ENCODE measurements at regions not wholly inside any gene's neighbourhood (a gene's known extent, or its start where the extent isn't known, plus 50 kb on each side); places are given as distances from the start of the nearest gene placed in this dataset.
A peak's percentile ranks its signal among the peaks of the same experiment; 100 is the strongest.

- no peak for DNase-seq
Measured at GRCh38 chr9:26026423-26027100, 348.3 kb upstream of the TUSC1 start.

DNA sequence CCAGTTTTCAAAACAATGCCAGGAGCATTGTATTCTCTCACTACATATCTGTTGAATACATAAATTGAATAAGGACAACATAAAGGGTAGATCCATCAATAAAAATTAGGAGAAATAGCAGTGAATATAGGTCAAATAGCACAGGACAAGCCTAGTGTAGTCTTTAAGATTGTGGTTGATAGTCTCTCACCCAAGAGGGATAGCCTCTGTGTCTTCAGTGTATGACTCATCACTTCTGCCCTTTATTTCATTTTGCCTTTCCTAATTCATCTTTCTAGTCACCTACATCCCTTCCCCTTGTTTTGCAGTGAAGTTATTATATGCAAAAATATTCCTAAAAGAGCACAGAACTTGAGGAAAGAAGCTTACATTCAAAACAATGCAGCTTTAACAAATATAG, 335.0 kb upstream of the TUSC1 start:
- no peak for DNase-seq

GRCh38 chr9:26012797-26013196, 334.6 kb upstream of the TUSC1 start:
- no peak for DNase-seq

DNA sequence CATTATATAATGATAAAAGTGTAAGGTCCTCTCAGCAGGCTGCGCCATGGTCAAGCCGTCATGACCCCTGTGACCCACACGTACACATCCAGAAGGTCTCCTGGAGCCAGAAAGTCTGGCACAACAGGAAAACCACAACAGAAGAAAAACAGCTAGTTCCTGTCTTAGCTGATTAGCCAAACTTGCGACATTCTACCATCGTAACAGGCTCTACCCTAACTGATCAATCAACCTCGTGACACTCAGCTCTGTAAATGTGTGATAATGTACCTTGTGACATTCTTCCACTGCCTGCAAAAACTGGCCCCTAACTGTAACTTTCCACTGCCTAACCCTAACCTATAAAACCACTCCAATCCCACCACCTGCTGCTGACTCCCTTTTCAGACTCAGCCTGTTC, 316.4 kb upstream of the TUSC1 start:
- DNase-seq: no peak

DNA sequence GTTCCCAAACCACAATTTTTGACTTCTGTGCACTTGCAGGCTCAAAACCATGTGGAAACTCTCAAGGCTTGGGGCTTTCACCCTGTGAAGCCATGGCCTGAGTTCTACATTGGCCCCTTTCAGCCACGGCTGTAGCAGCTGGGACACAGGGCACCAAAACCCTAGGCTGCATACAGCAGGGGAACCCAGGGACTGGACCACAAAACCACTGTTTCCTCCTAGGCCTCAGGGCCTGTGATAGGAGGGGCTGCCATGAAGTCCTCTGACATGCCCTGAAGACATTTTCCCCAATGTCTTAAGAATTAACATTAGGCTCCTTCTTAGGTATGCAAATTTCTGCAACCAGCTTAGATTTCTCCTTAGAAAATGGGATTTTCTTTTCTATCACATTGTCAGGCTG, 312.1 kb upstream of the TUSC1 start:
- no peak for DNase-seq

GRCh38 chr9:25975667-25976066, 297.4 kb upstream of the TUSC1 start:
- DNase-seq: no peak

- no peak for DNase-seq
Measured at GRCh38 chr9:25964239-25964638, 286.0 kb upstream of the TUSC1 start.

DNA sequence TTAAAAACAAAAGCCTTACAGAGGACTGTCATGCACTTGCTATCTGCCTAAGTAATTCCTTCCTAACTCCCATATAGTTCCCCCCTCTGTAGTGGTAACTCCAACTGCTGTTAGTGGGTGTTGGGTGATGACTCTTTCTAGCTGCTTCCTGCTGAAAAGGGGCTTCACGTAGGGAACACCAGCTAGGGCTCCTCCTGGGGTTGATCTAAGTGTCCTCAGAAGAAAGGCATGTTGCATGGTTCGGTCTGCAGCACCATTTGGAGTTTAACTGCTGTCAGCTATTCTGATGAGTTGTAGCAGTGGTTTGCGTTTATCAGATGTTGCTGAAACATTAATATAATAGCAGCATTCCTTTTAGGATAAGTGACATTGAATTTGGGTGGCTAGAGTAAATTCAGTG, 281.9 kb upstream of the TUSC1 start:
- no peak for DNase-seq

DNA sequence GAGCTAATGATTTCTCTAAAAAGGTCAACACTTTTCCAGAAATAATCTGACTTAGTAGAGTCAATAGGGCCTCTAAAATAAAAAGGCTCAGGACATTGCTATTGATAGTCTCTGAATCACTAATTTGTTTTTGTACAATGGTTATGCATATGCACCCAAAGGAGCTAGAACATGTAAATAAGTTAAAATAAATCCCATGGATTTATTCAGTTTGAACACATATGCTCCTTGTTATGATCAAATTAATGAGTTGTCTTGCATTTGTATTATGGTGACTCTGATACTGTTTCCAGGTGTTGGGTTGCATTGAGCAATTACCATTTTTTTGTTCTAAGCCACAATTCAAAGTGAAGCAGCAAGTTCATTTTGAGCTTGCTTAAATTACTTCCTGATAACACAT, 276.0 kb upstream of the TUSC1 start:
- DNase-seq: no peak

GRCh38 chr9:25948182-25948581, 269.9 kb upstream of the TUSC1 start:
- no peak for DNase-seq

DNA sequence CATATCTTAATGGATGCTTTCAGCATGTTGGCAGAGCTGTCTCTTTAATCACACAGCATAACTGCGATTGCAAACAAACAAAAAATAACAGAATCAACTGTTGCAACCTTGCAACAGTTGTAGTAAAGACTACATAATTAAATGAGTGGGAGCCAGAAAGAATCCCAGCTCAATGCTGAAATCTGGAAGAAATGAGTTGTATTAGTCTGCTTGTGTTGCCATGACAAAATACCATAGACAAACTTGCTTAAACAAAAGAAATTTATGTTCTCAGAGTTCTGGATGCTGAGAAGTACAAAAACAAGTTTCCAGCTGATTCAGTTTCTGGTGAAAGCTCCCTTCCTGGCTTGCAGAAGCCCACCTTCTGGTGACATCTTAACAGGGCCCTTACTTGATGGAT, 260.9 kb upstream of the TUSC1 start:
- DNase-seq: no peak

DNA sequence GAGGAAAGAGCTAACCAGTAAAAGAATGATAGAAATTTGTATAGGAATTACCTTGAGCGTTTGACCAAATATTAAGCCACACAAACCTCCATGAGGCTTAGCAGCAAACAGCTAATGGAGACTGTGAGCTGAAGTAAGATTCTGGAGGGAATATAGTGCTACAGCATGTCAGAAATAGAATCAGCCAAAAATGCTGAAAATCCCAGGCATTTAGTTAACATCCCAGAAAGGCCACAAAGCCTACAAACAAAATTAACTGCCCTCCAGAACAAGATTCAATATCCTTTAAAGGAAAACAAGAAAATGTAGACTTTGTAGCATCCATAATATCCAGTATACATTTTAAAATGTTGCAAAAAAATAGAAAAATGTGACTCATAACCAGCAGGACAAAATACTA, 257.8 kb upstream of the TUSC1 start:
- no peak for DNase-seq

GRCh38 chr9:25935188-25935587, 256.9 kb upstream of the TUSC1 start:
- DNase-seq: no peak

- DNase-seq: no peak
Measured at GRCh38 chr9:25918761-25919160, 240.5 kb upstream of the TUSC1 start.

GRCh38 chr9:25917731-25918362, 239.6 kb upstream of the TUSC1 start:
- no peak for DNase-seq

DNA sequence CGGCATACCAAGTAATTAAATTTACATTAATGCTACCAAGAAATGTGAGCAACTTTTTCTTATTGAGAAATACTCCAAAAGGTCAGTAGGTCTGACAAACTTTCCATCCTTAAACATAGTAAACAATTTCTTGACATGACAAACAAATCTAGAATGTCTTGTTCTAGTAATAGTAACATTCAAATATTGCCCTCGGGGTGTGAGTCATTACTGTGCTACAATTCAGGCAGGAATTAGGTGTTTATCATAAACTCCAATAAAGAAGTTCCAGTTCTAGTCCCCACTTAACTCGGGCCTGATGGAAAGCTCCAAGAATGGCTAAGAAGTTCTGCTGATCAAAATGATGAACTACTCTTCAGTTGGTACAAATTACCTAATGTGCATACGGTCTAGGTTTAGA, 235.6 kb upstream of the TUSC1 start:
- no peak for DNase-seq

DNA sequence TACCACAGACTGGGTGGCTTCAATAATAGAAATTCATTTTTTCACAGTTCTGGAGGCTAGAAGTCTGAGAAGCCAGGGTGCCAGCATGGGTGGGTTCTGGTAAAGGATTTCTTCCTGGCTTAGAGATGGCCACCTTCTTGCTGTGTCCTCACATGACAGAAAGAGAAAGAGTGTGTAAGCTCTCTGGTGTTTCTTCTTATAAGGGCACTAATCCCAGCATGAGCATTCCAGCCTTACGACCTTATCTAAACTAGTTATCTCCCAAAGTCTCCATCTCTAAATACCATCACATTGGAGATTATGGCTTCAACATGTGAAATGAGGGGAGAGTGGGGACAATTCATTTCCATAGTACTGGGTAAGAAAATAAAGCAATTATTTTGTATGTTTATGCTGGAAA, 226.5 kb upstream of the TUSC1 start:
- no peak for DNase-seq

DNA sequence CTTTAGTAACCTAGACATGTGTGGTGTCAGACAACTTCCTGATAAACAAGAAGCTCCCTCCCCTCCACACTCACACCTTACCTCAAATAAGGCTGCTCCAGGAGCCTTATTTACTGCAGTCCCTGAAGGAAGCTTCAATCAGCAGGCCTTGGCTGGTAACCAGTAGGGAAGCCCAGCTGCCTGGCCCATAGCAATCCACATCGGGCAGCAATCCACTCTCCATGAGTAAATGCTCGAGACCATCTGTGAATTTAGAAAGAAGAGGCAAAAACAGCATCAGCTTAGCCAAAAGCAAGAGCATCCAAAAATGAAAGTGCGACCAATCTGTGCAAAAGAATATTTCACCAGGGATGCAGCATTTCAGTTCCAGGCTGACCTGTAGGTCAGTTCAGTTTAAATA, 213.3 kb upstream of the TUSC1 start:
- DNase-seq: peak; percentile 31

DNA sequence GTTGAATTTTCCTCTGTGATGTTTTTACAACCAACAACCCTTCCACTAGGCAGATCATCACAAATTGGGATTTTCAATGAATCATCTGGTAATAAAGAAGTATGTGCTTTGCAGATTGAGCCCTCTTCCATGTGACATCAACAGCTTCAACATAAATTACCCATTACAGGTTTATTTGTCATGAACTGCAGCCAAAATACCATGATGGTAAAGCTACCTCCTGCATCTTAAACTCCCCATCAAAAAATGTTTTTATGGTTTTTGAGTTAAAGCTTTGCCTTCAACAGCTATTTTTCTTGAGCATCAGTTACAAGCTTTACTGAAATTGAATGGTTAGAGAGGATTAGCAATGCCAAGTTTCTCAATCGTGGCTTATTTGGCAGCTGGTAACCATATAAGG, 211.4 kb upstream of the TUSC1 start:
- DNase-seq: no peak

- no peak for DNase-seq
Measured at GRCh38 chr9:25876248-25876647, 198.0 kb upstream of the TUSC1 start.

GRCh38 chr9:25864509-25864908, 186.3 kb upstream of the TUSC1 start:
- no peak for DNase-seq

DNA sequence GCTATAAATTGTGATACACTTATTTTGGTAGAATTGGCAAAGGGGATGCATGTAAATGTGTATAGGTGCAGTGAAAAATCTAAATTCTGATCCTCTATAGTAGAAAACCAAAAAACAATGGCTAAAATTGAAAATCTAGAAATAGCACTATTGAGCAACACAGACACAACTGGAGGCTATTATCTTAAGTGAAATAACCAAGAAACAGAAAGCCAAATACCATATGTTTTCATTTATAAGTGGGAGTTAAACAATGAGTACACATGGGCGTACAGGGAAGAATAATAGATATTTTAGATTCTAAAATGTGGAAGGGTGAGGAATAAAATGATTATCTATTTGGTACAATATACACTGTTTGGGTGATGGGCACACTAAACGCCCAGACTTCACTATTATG, 183.2 kb upstream of the TUSC1 start:
- no peak for DNase-seq

- DNase-seq: no peak
Measured at GRCh38 chr9:25857147-25857546, 178.9 kb upstream of the TUSC1 start.

DNA sequence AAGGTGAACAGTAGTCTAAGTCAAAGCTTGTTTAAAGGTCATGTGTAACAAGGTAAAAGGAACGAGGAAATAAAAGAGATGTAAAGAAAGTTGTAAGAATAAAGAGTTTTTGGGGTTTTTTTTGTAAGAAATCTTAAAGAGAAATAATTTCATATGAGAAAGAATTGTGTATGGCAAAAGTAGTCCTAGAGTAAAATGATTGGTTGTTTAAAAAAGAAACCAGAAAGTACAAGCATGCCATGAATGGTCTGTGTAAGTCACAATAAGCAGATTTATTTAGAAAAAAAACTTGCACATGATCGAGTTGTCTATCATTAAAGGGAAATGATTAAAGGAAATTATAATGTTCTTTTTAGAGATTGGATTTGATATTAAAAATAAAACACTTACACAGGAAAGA, 172.6 kb upstream of the TUSC1 start:
- no peak for DNase-seq

- DNase-seq: no peak
Measured at GRCh38 chr9:25845867-25846266, 167.6 kb upstream of the TUSC1 start.
